Endodermal cell (in vitro differentiated cells): ENCODE measurements at regions not wholly inside any gene's neighbourhood (a gene's known extent, or its start where the extent isn't known, plus 50 kb on each side); places are given as distances from the start of the nearest gene placed in this dataset.

Experiments used
- DNase-seq: peaks from one replicate; pipeline ENCODE4 v3.0.0-alpha.2; 2017
- H3K27ac ChIP-seq: 2 replicates; pipeline ENCODE4 v1.5.1; 2013; ENCODE audit warnings: mild to moderate bottlenecking, low read depth, low read length, moderate library complexity
- H3K27me3 ChIP-seq: 2 replicates; pipeline ENCODE4 v1.6.1; 2013; ENCODE audit warnings: mild to moderate bottlenecking, low read length, moderate library complexity; ENCODE audit not compliant: insufficient read depth, control insufficient read depth, poor library complexity, severe bottlenecking
- H3K36me3 ChIP-seq: 2 replicates; pipeline ENCODE4 v1.7.0; 2013; ENCODE audit warnings: mild to moderate bottlenecking, low read length, moderate library complexity; ENCODE audit not compliant: control insufficient read depth, insufficient read depth
- H3K4me1 ChIP-seq: one replicate; pipeline ENCODE4 v1.7.0; 2013; ENCODE audit warnings: low read length; ENCODE audit not compliant: control insufficient read depth, insufficient read depth
- H3K4me3 ChIP-seq: 2 replicates; pipeline ENCODE4 v1.5.1; 2013; ENCODE audit warnings: mild to moderate bottlenecking, low read length, moderate library complexity
- H3K9ac ChIP-seq: 2 replicates; pipeline ENCODE4 v1.6.1; 2013; ENCODE audit warnings: mild to moderate bottlenecking, low read length, moderate library complexity; ENCODE audit not compliant: poor library complexity, severe bottlenecking; ENCODE audit errors: extremely low read depth
- H3K9me3 ChIP-seq: 2 replicates; pipeline ENCODE4 v1.6.1; 2013; ENCODE audit warnings: mild to moderate bottlenecking, low read length, moderate library complexity; ENCODE audit not compliant: control insufficient read depth
- H3K27ac Mint-ChIP-seq: 2 replicates; pipeline ENCODE4 v1.8.0; 2020; ENCODE audit warnings: mixed read lengths
- H3K27me3 Mint-ChIP-seq: 2 replicates; pipeline ENCODE4 v1.8.0; 2021; ENCODE audit warnings: mild to moderate bottlenecking, mixed read lengths; ENCODE audit not compliant: insufficient read depth
- H3K36me3 Mint-ChIP-seq: 2 replicates; pipeline ENCODE4 v1.8.0; 2020; ENCODE audit warnings: low read depth, mixed read lengths
- H3K4me1 Mint-ChIP-seq: 2 replicates; pipeline ENCODE4 v1.8.0; 2020; ENCODE audit warnings: mixed read lengths
- H3K4me3 Mint-ChIP-seq: 2 replicates; pipeline ENCODE4 v1.8.0; 2020; ENCODE audit warnings: mild to moderate bottlenecking, moderate library complexity, mixed read lengths
- H3K9me3 Mint-ChIP-seq: 2 replicates; pipeline ENCODE4 v1.8.0; 2020; ENCODE audit warnings: mild to moderate bottlenecking, mixed read lengths
- WGBS, 2 experiments: methylation state at CpG; one replicate each; pipeline versions ENCODE4 v1.1.5 to v1.1.7; 2013; ENCODE audit warnings: missing lambda C conversion rate in 2 of 2, mixed read lengths in 1 of 2; ENCODE audit not compliant: insufficient coverage in 1 of 2, insufficient read length in 1 of 2; 5-methylcytosine and 5-hydroxymethylcytosine counted together
- TF ChIP-seq, protein P1 (sequence below): fragments of 200-600 bp; sonication (generic); conservative IDR thresholded peaks from 2 replicates; pipeline ENCODE4 v1.5.0; 2021; ENCODE audit warnings: antibody characterized with exemption, mild to moderate bottlenecking

GRCh38 chr4:132770776-132771175, 378.3 kb upstream of the PCDH10 start:
- H3K27ac Mint-ChIP-seq, result no peak overlapping the region
- H3K4me1 Mint-ChIP-seq, result peaks cover 5% of the 10 kb centered on the region
- 53% methylated on average over 2 of the region's 2 CpGs; no CpG with 5 or more reads in 1 of the 2 experiments for WGBS, 2 experiments
- DNase-seq, result no peak
- H3K4me1 ChIP-seq, result no peaks in the 10 kb centered on the region
- H3K9me3 ChIP-seq, result no peaks in the 10 kb centered on the region
- no peaks in the 10 kb centered on the region for H3K9me3 Mint-ChIP-seq
- TF ChIP-seq, protein P1, sequence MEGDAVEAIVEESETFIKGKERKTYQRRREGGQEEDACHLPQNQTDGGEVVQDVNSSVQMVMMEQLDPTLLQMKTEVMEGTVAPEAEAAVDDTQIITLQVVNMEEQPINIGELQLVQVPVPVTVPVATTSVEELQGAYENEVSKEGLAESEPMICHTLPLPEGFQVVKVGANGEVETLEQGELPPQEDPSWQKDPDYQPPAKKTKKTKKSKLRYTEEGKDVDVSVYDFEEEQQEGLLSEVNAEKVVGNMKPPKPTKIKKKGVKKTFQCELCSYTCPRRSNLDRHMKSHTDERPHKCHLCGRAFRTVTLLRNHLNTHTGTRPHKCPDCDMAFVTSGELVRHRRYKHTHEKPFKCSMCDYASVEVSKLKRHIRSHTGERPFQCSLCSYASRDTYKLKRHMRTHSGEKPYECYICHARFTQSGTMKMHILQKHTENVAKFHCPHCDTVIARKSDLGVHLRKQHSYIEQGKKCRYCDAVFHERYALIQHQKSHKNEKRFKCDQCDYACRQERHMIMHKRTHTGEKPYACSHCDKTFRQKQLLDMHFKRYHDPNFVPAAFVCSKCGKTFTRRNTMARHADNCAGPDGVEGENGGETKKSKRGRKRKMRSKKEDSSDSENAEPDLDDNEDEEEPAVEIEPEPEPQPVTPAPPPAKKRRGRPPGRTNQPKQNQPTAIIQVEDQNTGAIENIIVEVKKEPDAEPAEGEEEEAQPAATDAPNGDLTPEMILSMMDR, result no peak
- H3K9ac ChIP-seq, result no peak overlapping the region
- H3K36me3 ChIP-seq, result no peaks in the 10 kb centered on the region
- no peak overlapping the region for H3K27ac ChIP-seq
- H3K4me3 Mint-ChIP-seq, result no peak overlapping the region
- H3K27me3 Mint-ChIP-seq, result no peaks in the 10 kb centered on the region
- no peaks in the 10 kb centered on the region for H3K27me3 ChIP-seq
- no peaks in the 10 kb centered on the region for H3K36me3 Mint-ChIP-seq
- H3K4me3 ChIP-seq, result no peak overlapping the region

DNA sequence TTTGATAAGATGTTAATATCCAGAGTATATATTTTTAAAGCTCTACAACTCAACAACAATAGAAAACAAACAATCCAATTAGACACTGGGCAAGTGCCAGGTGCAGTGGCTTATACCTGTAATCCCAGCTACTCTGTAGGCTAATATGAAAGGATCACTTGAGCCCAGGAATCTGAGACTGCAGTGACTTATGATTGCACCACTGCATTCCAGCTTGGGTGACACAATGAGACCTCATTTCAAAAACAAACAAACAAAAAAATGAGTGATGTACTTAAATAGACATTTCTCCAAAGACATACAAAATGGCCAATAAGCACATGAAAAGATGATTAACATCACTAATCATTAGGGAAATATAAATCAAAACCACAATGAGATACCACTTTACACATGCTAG, 356.8 kb upstream of the PCDH10 start:
- no peaks in the 10 kb centered on the region for H3K9me3 Mint-ChIP-seq
- no peaks in the 10 kb centered on the region for H3K36me3 ChIP-seq
- H3K27me3 ChIP-seq, result no peaks in the 10 kb centered on the region
- H3K27ac ChIP-seq, result no peak overlapping the region
- no peak overlapping the region for H3K9ac ChIP-seq
- TF ChIP-seq, protein P1, result no peak
- no peak overlapping the region for H3K27ac Mint-ChIP-seq
- H3K4me3 Mint-ChIP-seq, result no peak overlapping the region
- no peak overlapping the region for H3K4me3 ChIP-seq
- no peaks in the 10 kb centered on the region for H3K36me3 Mint-ChIP-seq
- no peaks in the 10 kb centered on the region for H3K9me3 ChIP-seq
- no peaks in the 10 kb centered on the region for H3K27me3 Mint-ChIP-seq
- no peaks in the 10 kb centered on the region for H3K4me1 ChIP-seq
- no peak for DNase-seq
- no peaks in the 10 kb centered on the region for H3K4me1 Mint-ChIP-seq

- H3K4me3 Mint-ChIP-seq, result no peak overlapping the region
- no peaks in the 10 kb centered on the region for H3K4me1 Mint-ChIP-seq
- H3K9ac ChIP-seq, result no peak overlapping the region
- no peak for DNase-seq
- no peaks in the 10 kb centered on the region for H3K9me3 Mint-ChIP-seq
- no peaks in the 10 kb centered on the region for H3K27me3 Mint-ChIP-seq
- H3K36me3 ChIP-seq, result no peaks in the 10 kb centered on the region
- TF ChIP-seq, protein P1, result no peak
- no peaks in the 10 kb centered on the region for H3K4me1 ChIP-seq
- 83% methylated on average over 1 of the region's 1 CpG; no CpG with 5 or more reads in 1 of the 2 experiments for WGBS, 2 experiments
- H3K9me3 ChIP-seq, result no peaks in the 10 kb centered on the region
- H3K27ac Mint-ChIP-seq, result no peak overlapping the region
- no peak overlapping the region for H3K4me3 ChIP-seq
- H3K27ac ChIP-seq, result no peak overlapping the region
- no peaks in the 10 kb centered on the region for H3K27me3 ChIP-seq
- H3K36me3 Mint-ChIP-seq, result no peaks in the 10 kb centered on the region
These were observed 351.2 kb upstream of the PCDH10 start for GRCh38 chr4:132797856-132798255.
